ENCODE measurements at regions not wholly inside any gene's neighbourhood (a gene's known extent, or its start where the extent isn't known, plus 50 kb on each side); places are given as distances from the start of the nearest gene placed in this dataset.

- no peak for TF ChIP-seq EP300 (IDR thresholded peaks at IDR 0.05)
- no peak for TF ChIP-seq CTCF (IDR thresholded peaks at IDR 0.05)
- TF ChIP-seq POLR2A (IDR thresholded peaks at IDR 0.05): no peak
- TF ChIP-seq POLR2AphosphoS5 (IDR thresholded peaks at IDR 0.05): no peak
These were observed 615.5 kb upstream of the NUDT12 start for GRCh38 chr5:104178066-104178465.

Measured in stomach (tissue), 4 donors.